Activated CD4-positive, alpha-beta memory T cell treated with anti-CD3 and anti-CD28 coated beads for 36 hours (primary cell): ENCODE measurements at regions not wholly inside any gene's neighbourhood (a gene's known extent, or its start where the extent isn't known, plus 50 kb on each side); places are given as distances from the start of the nearest gene placed in this dataset.

Experiments used
- CTCF ChIA-PET: fragments of 350-600 bp; sonication (Branson Sonifier 250); formaldehyde crosslinking; loops from one replicate; lab custom pipeline; 2021; ENCODE audit warnings: antibody characterized with exemption, inconsistent platforms; lab: Charles Lee
- POLR2A ChIA-PET: fragments of 350-600 bp; sonication (Branson Sonifier 250); formaldehyde crosslinking; loops from one replicate; lab custom pipeline; 2021; ENCODE audit warnings: antibody characterized with exemption; lab: Charles Lee
- DNase-seq: peaks from one replicate; pipeline ENCODE4 v3.0.0-alpha.2; 2020
- H3K27ac Mint-ChIP-seq: one replicate; pipeline ENCODE4 v1.8.0; 2021; ENCODE audit warnings: mixed read lengths
- H3K27me3 Mint-ChIP-seq: one replicate; pipeline ENCODE4 v1.8.0; 2021; ENCODE audit warnings: mixed read lengths
- H3K36me3 Mint-ChIP-seq: one replicate; pipeline ENCODE4 v1.8.0; 2021; ENCODE audit warnings: mixed read lengths
- H3K4me1 Mint-ChIP-seq: one replicate; pipeline ENCODE4 v1.8.0; 2021; ENCODE audit warnings: low read depth, mixed read lengths
- H3K4me3 Mint-ChIP-seq: one replicate; pipeline ENCODE4 v1.8.0; 2021; ENCODE audit warnings: mild to moderate bottlenecking, mixed read lengths
- H3K9me3 Mint-ChIP-seq: one replicate; pipeline ENCODE4 v1.8.0; 2021; ENCODE audit warnings: mixed read lengths
- intact Hi-C: fragments of 100-400 bp; cut with micrococcal nuclease; formaldehyde crosslinking; loops from one replicate; pipeline ENCODE4 v1.15.1; 2023

DNA sequence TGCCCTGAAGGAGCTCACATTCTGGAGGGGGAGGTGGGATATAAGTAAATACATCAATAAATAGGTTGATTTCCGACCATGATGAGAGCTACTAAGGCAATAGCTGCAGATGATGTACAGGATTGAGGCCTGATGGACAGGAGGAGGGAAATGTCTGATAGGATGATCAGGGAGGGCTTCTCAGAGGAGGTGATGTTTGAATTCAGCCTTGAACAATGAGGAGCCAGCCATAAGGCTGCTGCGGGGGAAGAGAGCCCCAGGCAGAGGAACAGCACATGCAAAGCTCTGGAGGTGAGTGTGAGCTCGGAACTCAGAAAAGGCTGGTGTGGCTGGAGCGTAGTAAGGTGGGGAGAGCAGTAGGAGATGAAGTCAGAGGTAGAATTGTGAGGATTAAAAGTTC lies 411.7 kb downstream of the PTPRU start:
- H3K9me3 Mint-ChIP-seq, result no peaks in the 10 kb centered on the region
- no peak overlapping the region for H3K4me3 Mint-ChIP-seq
- ChIA-PET POLR2A (no interaction called here), CTCF (no interaction called here)
- H3K4me1 Mint-ChIP-seq, result no peaks in the 10 kb centered on the region
- no peak overlapping the region for H3K27ac Mint-ChIP-seq
- DNase-seq, result no peak
- no peaks in the 10 kb centered on the region for H3K36me3 Mint-ChIP-seq
- intact Hi-C loops, result no loop called here
- peaks cover 11% of the 10 kb centered on the region for H3K27me3 Mint-ChIP-seq

DNA sequence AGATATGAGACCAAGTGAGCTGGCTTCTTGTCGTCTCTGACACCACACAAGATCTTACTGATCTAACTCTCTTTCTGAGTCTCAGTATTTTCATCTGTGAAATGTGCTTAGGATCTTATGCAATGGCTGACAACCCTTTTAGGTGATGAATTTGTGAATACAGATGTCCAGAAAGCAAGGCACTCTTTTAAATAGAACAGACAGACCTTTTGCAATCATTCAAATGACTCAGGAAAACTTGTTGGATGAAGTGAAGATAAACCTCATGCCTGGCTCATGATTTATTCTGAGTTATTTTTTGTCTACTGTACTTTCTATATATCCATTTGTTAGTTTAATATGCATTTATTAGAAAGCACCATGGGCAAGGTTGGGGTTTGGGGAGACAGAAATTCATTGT lies 411.3 kb downstream of the PTPRU start:
- Mint-ChIP-seq H3K36me3 (no peaks in the 10 kb centered on the region), H3K27ac (no peak overlapping the region), H3K4me3 (no peak overlapping the region), H3K4me1 (no peaks in the 10 kb centered on the region), H3K9me3 (no peaks in the 10 kb centered on the region), H3K27me3 (peaks cover 11% of the 10 kb centered on the region)
- ChIA-PET CTCF (no interaction called here), POLR2A (no interaction called here)
- no peak for DNase-seq
- intact Hi-C loops, result no loop called here

- intact Hi-C loops, result no loop called here
- peaks cover 11% of the 10 kb centered on the region for H3K27me3 Mint-ChIP-seq
- H3K9me3 Mint-ChIP-seq, result no peaks in the 10 kb centered on the region
Observed at GRCh38 chr1:29646161-29646775, 409.9 kb downstream of the PTPRU start.

DNA sequence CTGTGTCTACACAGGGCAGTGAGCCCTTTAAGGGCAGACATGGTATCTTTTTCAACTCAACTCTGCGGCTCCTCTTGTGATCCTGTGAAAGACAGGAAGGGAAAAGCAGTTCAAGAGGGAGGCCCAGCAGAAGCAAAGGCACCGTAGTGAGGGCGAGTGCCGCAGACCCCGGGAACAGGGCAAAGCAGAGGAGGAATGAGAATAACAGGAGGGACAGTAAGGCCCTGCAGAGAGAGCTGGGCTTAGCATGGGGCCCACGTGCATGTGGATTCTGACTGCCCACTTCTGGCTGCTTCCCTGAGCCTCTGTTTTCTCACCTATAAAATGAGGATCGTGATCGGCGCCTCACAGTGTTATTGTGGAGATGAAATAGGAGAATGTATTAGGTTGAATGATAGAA lies 409.3 kb downstream of the PTPRU start:
- Mint-ChIP-seq H3K27ac (no peak overlapping the region), H3K27me3 (peaks cover 8% of the 10 kb centered on the region), H3K4me3 (no peak overlapping the region), H3K9me3 (no peaks in the 10 kb centered on the region), H3K4me1 (no peaks in the 10 kb centered on the region), H3K36me3 (no peaks in the 10 kb centered on the region)
- no peak for DNase-seq
- ChIA-PET CTCF (no interaction called here), POLR2A (no interaction called here)
- intact Hi-C loops, result no loop called here

More at GRCh38 chr1:29646161-29646775, 409.9 kb downstream of the PTPRU start:
- Mint-ChIP-seq H3K36me3 (no peaks in the 10 kb centered on the region), H3K4me3 (no peak overlapping the region), H3K27ac (no peak overlapping the region), H3K4me1 (no peaks in the 10 kb centered on the region)
- CTCF ChIA-PET, result no interaction called here
- no peak for DNase-seq
- POLR2A ChIA-PET, result no interaction called here

GRCh38 chr1:29644812-29645211 lies 408.5 kb downstream of the PTPRU start:
- DNase-seq, result no peak
- intact Hi-C loops, result no loop called here
- no peaks in the 10 kb centered on the region for H3K9me3 Mint-ChIP-seq
- CTCF ChIA-PET, result no interaction called here
- H3K36me3 Mint-ChIP-seq, result no peaks in the 10 kb centered on the region
- peaks cover 6% of the 10 kb centered on the region for H3K27me3 Mint-ChIP-seq
- H3K27ac Mint-ChIP-seq, result no peak overlapping the region
- H3K4me3 Mint-ChIP-seq, result no peak overlapping the region
- H3K4me1 Mint-ChIP-seq, result no peaks in the 10 kb centered on the region
- POLR2A ChIA-PET, result no interaction called here

DNA sequence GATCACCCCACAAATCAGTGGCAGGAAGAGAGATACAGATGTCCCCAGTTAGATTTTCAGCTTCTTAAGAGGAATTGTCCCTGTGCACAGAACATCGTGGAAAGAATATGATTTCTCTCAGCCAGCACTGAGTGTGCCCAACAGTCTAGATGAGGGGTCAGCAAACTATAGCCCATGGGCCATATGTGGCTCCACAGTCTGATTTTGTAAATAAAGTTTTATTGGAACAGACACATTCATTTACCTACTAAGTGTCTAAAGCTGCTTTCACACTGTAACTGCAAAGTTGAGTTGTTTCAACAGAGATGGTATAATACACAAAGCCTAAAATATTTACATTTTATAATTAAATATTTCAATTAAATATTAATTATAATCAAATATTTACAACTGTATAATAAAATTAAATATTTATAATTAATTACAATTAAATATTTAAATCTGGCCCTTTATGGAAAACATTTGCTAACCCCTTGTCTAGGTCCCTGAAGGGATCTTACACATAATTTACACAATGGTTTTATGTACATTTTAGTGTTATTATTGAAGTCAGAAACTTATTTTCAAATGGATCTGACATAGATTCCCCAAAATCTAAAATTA lies 407.6 kb downstream of the PTPRU start:
- H3K27ac Mint-ChIP-seq, result no peak overlapping the region
- CTCF ChIA-PET, result no interaction called here
- H3K27me3 Mint-ChIP-seq, result peaks cover 1% of the 10 kb centered on the region
- POLR2A ChIA-PET, result no interaction called here
- no peaks in the 10 kb centered on the region for H3K4me1 Mint-ChIP-seq
- H3K9me3 Mint-ChIP-seq, result no peaks in the 10 kb centered on the region
- DNase-seq, result no peak
- H3K36me3 Mint-ChIP-seq, result no peaks in the 10 kb centered on the region
- no peak overlapping the region for H3K4me3 Mint-ChIP-seq
- intact Hi-C loops, result no loop called here

DNA sequence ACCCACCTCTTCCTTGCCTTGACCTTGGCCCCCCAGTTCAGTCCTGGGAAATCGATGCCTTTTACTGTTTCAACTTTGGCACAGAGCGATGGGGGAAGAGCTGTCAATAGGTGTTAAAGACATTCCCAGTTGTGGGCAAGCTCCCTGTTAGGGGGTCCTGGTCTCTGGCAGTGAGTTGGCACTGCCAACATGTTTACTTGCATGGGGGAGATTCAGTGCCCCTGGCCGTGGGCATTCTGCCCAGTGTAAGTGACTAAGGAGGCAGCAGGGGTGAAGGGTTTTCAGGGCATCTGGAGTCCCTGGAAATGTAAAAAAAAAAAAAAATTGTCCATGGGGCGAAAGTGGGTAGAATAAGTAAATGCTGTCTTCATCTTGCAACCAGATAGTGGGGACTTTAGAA lies 407.0 kb downstream of the PTPRU start:
- CTCF ChIA-PET, result no interaction called here
- Mint-ChIP-seq H3K36me3 (no peaks in the 10 kb centered on the region), H3K27me3 (no peaks in the 10 kb centered on the region), H3K4me1 (no peaks in the 10 kb centered on the region), H3K9me3 (no peaks in the 10 kb centered on the region), H3K4me3 (no peak overlapping the region), H3K27ac (no peak overlapping the region)
- DNase-seq, result no peak
- intact Hi-C loops, result no loop called here
- POLR2A ChIA-PET, result no interaction called here

- no peaks in the 10 kb centered on the region for H3K27me3 Mint-ChIP-seq
- intact Hi-C loops, result no loop called here
- CTCF ChIA-PET, result no interaction called here
- H3K36me3 Mint-ChIP-seq, result no peaks in the 10 kb centered on the region
- no peaks in the 10 kb centered on the region for H3K4me1 Mint-ChIP-seq
- H3K27ac Mint-ChIP-seq, result no peak overlapping the region
- H3K4me3 Mint-ChIP-seq, result no peak overlapping the region
- no peaks in the 10 kb centered on the region for H3K9me3 Mint-ChIP-seq
- no peak for DNase-seq
- POLR2A ChIA-PET, result no interaction called here
Observed at GRCh38 chr1:29642519-29642918, 406.2 kb downstream of the PTPRU start.

- POLR2A ChIA-PET, result no interaction called here
- no peaks in the 10 kb centered on the region for H3K36me3 Mint-ChIP-seq
- H3K27ac Mint-ChIP-seq, result no peak overlapping the region
- H3K4me1 Mint-ChIP-seq, result no peaks in the 10 kb centered on the region
- DNase-seq, result no peak
- no peak overlapping the region for H3K4me3 Mint-ChIP-seq
- CTCF ChIA-PET, result no interaction called here
- H3K27me3 Mint-ChIP-seq, result no peaks in the 10 kb centered on the region
- H3K9me3 Mint-ChIP-seq, result no peaks in the 10 kb centered on the region
- intact Hi-C loops, result no loop called here
Observed at GRCh38 chr1:29641921-29642320, 405.6 kb downstream of the PTPRU start.

DNA sequence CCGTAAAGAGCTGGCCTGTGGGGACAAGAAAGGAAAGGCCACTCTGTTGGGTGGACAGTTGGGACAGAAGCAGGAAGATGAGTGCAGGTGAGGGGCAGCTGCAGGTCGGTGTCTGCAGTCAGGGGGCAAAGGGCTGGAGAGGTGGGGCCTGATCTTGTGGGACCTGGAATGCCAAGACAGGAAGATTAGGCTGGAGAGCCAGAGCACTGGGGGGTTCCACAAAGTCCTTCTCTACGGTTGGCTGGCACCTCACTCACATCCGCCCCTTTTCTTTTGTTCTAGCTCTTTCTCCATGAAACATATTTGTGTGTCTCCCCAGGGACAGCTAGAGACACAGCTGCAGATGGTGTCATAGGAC lies 404.1 kb downstream of the PTPRU start:
- POLR2A ChIA-PET, result no interaction called here
- Mint-ChIP-seq H3K4me3 (no peak overlapping the region), H3K27me3 (no peaks in the 10 kb centered on the region), H3K9me3 (no peaks in the 10 kb centered on the region), H3K4me1 (no peaks in the 10 kb centered on the region), H3K36me3 (no peaks in the 10 kb centered on the region), H3K27ac (no peak overlapping the region)
- CTCF ChIA-PET, result interaction anchor here (0.6 kb wide), 1 partner anchor 593 kb away, joined by 3 read pairs; no protein-coding TSS in a partner anchor
- DNase-seq, result no peak
- intact Hi-C loops, result no loop called here

DNA sequence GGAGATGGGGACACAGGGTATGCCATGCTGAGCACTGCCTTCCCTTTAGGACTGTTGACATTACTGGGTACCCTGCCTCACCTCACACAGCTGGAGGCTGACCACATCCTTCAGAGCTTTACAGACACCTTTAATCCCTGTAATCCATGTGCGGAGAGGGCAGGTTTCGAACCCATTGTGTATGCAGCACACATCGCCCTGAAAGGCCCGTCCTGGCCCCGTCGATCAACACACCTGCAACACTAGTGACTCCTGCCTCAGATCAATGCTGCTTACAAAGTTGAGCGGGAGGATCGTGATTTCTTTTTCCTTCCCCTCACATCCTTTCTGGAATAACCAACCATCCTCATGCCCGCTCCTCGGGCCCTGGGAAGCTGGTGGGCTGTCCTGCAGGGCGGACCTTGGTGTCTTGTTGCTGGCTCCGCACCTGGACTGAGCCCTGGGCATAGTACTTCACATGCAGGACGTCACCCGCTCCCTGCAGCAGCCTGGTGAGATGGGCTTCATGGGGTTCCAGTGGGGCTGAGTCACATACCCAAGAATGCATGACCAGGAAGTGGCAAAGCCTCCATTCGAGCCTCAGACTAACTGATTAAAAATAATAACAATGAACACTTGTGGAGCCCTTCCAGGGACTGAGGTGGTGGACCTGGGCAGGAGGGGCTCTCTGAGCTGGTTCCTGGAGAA lies 403.6 kb downstream of the PTPRU start:
- Mint-ChIP-seq H3K4me3 (no peak overlapping the region), H3K4me1 (no peaks in the 10 kb centered on the region), H3K36me3 (no peaks in the 10 kb centered on the region), H3K27ac (no peak overlapping the region), H3K27me3 (no peaks in the 10 kb centered on the region), H3K9me3 (no peaks in the 10 kb centered on the region)
- DNase-seq, result no peak
- CTCF ChIA-PET, result interaction anchor here (0.6 kb wide), 1 partner anchor 593 kb away, joined by 3 read pairs; no protein-coding TSS in a partner anchor
- intact Hi-C loops, result no loop called here
- POLR2A ChIA-PET, result no interaction called here

GRCh38 chr1:29639156-29639736 lies 402.9 kb downstream of the PTPRU start:
- no peak overlapping the region for H3K27ac Mint-ChIP-seq
- no peaks in the 10 kb centered on the region for H3K4me1 Mint-ChIP-seq
- no peaks in the 10 kb centered on the region for H3K27me3 Mint-ChIP-seq
- intact Hi-C loops, result no loop called here
- POLR2A ChIA-PET, result no interaction called here
- no peak overlapping the region for H3K4me3 Mint-ChIP-seq
- no peak for DNase-seq
- H3K36me3 Mint-ChIP-seq, result no peaks in the 10 kb centered on the region
- H3K9me3 Mint-ChIP-seq, result no peaks in the 10 kb centered on the region
- CTCF ChIA-PET, result no interaction called here
